Gastroesophageal sphincter (tissue), 4 donors: ENCODE measurements at regions not wholly inside any gene's neighbourhood (a gene's known extent, or its start where the extent isn't known, plus 50 kb on each side); places are given as distances from the start of the nearest gene placed in this dataset.

ENCODE experiments used
- ATAC-seq: fragments of 150-250 bp; one replicate; pipeline ENCODE4 v1.9.1; 2016; ENCODE audit warnings: mild to moderate bottlenecking, moderate library complexity
- H3K27ac ChIP-seq, 4 donors: fragments of 200-600 bp; sonication (generic) in 3 of 4; 1 replicate in 3 of 4; 2 replicates in 1 of 4; pipeline ENCODE4 v1.5.1; 2016 to 2019
- H3K27me3 ChIP-seq: fragments of 200-600 bp; sonication (generic); one replicate; pipeline ENCODE4 v1.5.1; 2019
- H3K36me3 ChIP-seq, 2 donors: fragments of 200-600 bp; sonication (generic); one replicate each; pipeline ENCODE4 v1.5.1; 2019; ENCODE audit warnings: control low read depth in 1 of 2
- H3K4me1 ChIP-seq, 3 donors: fragments of 200-600 bp; sonication (generic); 1 replicate in 2 of 3; 2 replicates in 1 of 3; pipeline ENCODE4 v1.5.1; 2016 to 2019; ENCODE audit warnings: control low read depth in 2 of 3
- H3K4me3 ChIP-seq, 2 donors: fragments of 200-600 bp; sonication (generic); one replicate each; pipeline ENCODE4 v1.5.1; 2019; ENCODE audit warnings: mild to moderate bottlenecking in 1 of 2, moderate library complexity in 1 of 2
- H3K9me3 ChIP-seq, 3 donors: fragments of 200-600 bp; sonication (generic); one replicate each; pipeline ENCODE4 v1.5.1; 2017 to 2019; ENCODE audit warnings: control low read depth in 2 of 3
- CTCF ChIP-seq, 4 experiments: fragments of 200-600 bp in 2 of 4; fragments of 450-650 bp in 2 of 4; sonication (generic) in 1 of 4; IDR thresholded peaks; one replicate each; pipeline ENCODE4 v1.5.1; 2017 to 2019; ENCODE audit warnings: antibody characterized with exemption in 4 of 4, mild to moderate bottlenecking in 2 of 4, moderate library complexity in 2 of 4
- EP300 ChIP-seq: sonication (generic); formaldehyde crosslinking; IDR thresholded peaks from one replicate; pipeline ENCODE4 v1.6.1; 2017; ENCODE audit warnings: antibody characterized with exemption, mild to moderate bottlenecking
- POLR2A ChIP-seq, 2 donors: fragments of 450-650 bp; IDR thresholded peaks; one replicate each; pipeline ENCODE4 v1.6.1; 2017; ENCODE audit warnings: antibody characterized with exemption in 2 of 2, mild to moderate bottlenecking in 2 of 2, moderate library complexity in 1 of 2
- POLR2AphosphoS5 ChIP-seq: sonication (generic); formaldehyde crosslinking; IDR thresholded peaks from one replicate; pipeline ENCODE4 v1.6.1; 2017; ENCODE audit warnings: antibody characterized with exemption
- WGBS, 2 donors: methylation state at CpG; one replicate each; pipeline ENCODE4 v1.1.5; 2018; ENCODE audit warnings: low coverage in 1 of 2; 5-methylcytosine and 5-hydroxymethylcytosine counted together

- H3K4me3 ChIP-seq: no peak overlapping the region
- H3K27me3 ChIP-seq: no peaks in the 10 kb centered on the region
- no peak for ATAC-seq
- H3K36me3 ChIP-seq: no peaks in the 10 kb centered on the region
- no peak overlapping the region for H3K27ac ChIP-seq
- 72 to 89% methylated on average over 1 of the region's 1 CpG for WGBS, 2 donors
- no peak for TF ChIP-seq EP300
- no peak for TF ChIP-seq POLR2A (IDR thresholded peaks at IDR 0.05)
- no peak for TF ChIP-seq POLR2AphosphoS5
- no peak for TF ChIP-seq CTCF (IDR thresholded peaks at IDR 0.05)
- H3K4me1 ChIP-seq: no peaks in the 10 kb centered on the region
- H3K9me3 ChIP-seq: no peaks in the 10 kb centered on the region
Observed at GRCh38 chr18:40348196-40348595, 1606.8 kb upstream of the PIK3C3 start.

GRCh38 chr18:40347261-40347660, 1607.8 kb upstream of the PIK3C3 start:
- ATAC-seq: no peak
- no peaks in the 10 kb centered on the region for H3K9me3 ChIP-seq
- no peak overlapping the region for H3K4me3 ChIP-seq
- no peaks in the 10 kb centered on the region for H3K27me3 ChIP-seq
- no peaks in the 10 kb centered on the region for H3K4me1 ChIP-seq
- H3K27ac ChIP-seq: no peak overlapping the region
- WGBS, 2 donors: 95% methylated on average over 5 of the region's 5 CpGs; no CpG with 5 or more reads in 1 of the 2 donors
- H3K36me3 ChIP-seq: no peaks in the 10 kb centered on the region
- no peak for TF ChIP-seq CTCF (IDR thresholded peaks at IDR 0.05)

GRCh38 chr18:40346146-40346545, 1608.9 kb upstream of the PIK3C3 start:
- TF ChIP-seq POLR2A (IDR thresholded peaks at IDR 0.05) (no peak), POLR2AphosphoS5 (no peak), EP300 (no peak), CTCF (IDR thresholded peaks at IDR 0.05) (no peak)
- H3K9me3 ChIP-seq: no peaks in the 10 kb centered on the region
- no peaks in the 10 kb centered on the region for H3K36me3 ChIP-seq
- no peaks in the 10 kb centered on the region for H3K27me3 ChIP-seq
- no peak for ATAC-seq
- H3K4me1 ChIP-seq: no peaks in the 10 kb centered on the region
- no peak overlapping the region for H3K27ac ChIP-seq
- no peak overlapping the region for H3K4me3 ChIP-seq

- no peaks in the 10 kb centered on the region for H3K4me1 ChIP-seq
- no peaks in the 10 kb centered on the region for H3K27me3 ChIP-seq
- ATAC-seq: no peak
- H3K9me3 ChIP-seq: no peaks in the 10 kb centered on the region
- no peaks in the 10 kb centered on the region for H3K36me3 ChIP-seq
- 44 to 75% methylated on average over 2 to 3 of the region's 3 CpGs for WGBS, 2 donors
- no peak for TF ChIP-seq POLR2AphosphoS5
- no peak overlapping the region for H3K27ac ChIP-seq
- no peak overlapping the region for H3K4me3 ChIP-seq
Observed at GRCh38 chr18:40341701-40342100, 1613.3 kb upstream of the PIK3C3 start.

- TF ChIP-seq POLR2A (IDR thresholded peaks at IDR 0.05): no peak
- TF ChIP-seq EP300: no peak
- no peak for TF ChIP-seq POLR2AphosphoS5
- no peak for TF ChIP-seq CTCF (IDR thresholded peaks at IDR 0.05)
- ATAC-seq: no peak
- Histone ChIP-seq H3K4me1 (no peaks in the 10 kb centered on the region), H3K27ac (no peak overlapping the region), H3K4me3 (no peak overlapping the region), H3K9me3 (no peaks in the 10 kb centered on the region), H3K27me3 (no peaks in the 10 kb centered on the region), H3K36me3 (no peaks in the 10 kb centered on the region)
- WGBS, 2 donors: 100% methylated on average over 1 of the region's 1 CpG
Observed at GRCh38 chr18:40338284-40338683, 1616.8 kb upstream of the PIK3C3 start.

- Histone ChIP-seq H3K27me3 (no peaks in the 10 kb centered on the region), H3K4me3 (no peak overlapping the region), H3K9me3 (peaks cover 0 to 7% (median 0%) of the 10 kb centered on the region in 3 donors), H3K36me3 (no peaks in the 10 kb centered on the region), H3K4me1 (no peaks in the 10 kb centered on the region), H3K27ac (no peak overlapping the region)
- ATAC-seq: no peak
- TF ChIP-seq POLR2AphosphoS5 (no peak), POLR2A (IDR thresholded peaks at IDR 0.05) (no peak), CTCF (IDR thresholded peaks at IDR 0.05) (no peak), EP300 (no peak)
- 55% methylated on average over 6 of the region's 6 CpGs; no CpG with 5 or more reads in 1 of the 2 donors for WGBS, 2 donors
Observed at GRCh38 chr18:40326985-40327384, 1628.0 kb upstream of the PIK3C3 start.
